ENCODE measurements at regions not wholly inside any gene's neighbourhood (a gene's known extent, or its start where the extent isn't known, plus 50 kb on each side); places are given as distances from the start of the nearest gene placed in this dataset.

DNA sequence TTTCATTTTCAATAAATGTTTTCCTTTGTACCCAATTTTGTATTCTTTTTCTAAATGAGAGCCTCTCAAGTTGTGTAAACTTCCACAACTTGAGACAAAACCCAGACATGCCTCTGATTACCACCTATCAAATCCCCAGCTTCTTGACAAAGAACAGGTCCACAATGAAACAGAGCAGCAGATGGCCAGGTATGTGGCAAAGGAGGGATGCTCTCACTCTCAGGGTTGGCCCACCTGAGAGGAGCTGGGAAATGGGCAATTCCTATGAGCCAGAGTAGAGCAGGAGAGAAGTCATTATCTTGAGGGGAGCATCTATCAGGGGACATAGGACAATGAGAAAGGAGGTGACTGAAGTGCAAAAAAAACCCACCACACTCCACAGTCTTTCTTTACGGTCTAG is 273.5 kb upstream of the FAM241A start:
- Histone ChIP-seq H3K36me3 (ENCODE audit: control insufficient read depth, insufficient read depth, low read length) (no peaks in the 10 kb centered on the region), H3K27me3 (ENCODE audit: control insufficient read depth, insufficient read depth, low read length) (peaks cover 2% of the 10 kb centered on the region; the same call in 1 of the 2 replicates), H3K4me3 (ENCODE audit: low read depth, low read length) (no peak overlapping the region)
- ChIA-PET CTCF (no interaction called here), POLR2A (no interaction called here)
- TF ChIP-seq, protein P1, sequence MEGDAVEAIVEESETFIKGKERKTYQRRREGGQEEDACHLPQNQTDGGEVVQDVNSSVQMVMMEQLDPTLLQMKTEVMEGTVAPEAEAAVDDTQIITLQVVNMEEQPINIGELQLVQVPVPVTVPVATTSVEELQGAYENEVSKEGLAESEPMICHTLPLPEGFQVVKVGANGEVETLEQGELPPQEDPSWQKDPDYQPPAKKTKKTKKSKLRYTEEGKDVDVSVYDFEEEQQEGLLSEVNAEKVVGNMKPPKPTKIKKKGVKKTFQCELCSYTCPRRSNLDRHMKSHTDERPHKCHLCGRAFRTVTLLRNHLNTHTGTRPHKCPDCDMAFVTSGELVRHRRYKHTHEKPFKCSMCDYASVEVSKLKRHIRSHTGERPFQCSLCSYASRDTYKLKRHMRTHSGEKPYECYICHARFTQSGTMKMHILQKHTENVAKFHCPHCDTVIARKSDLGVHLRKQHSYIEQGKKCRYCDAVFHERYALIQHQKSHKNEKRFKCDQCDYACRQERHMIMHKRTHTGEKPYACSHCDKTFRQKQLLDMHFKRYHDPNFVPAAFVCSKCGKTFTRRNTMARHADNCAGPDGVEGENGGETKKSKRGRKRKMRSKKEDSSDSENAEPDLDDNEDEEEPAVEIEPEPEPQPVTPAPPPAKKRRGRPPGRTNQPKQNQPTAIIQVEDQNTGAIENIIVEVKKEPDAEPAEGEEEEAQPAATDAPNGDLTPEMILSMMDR (IDR thresholded peaks at IDR 0.05; ENCODE audit: insufficient read depth, low read depth, low read length) = no peak
- DNase-seq (ENCODE audit: low read depth) = no peak

DNA sequence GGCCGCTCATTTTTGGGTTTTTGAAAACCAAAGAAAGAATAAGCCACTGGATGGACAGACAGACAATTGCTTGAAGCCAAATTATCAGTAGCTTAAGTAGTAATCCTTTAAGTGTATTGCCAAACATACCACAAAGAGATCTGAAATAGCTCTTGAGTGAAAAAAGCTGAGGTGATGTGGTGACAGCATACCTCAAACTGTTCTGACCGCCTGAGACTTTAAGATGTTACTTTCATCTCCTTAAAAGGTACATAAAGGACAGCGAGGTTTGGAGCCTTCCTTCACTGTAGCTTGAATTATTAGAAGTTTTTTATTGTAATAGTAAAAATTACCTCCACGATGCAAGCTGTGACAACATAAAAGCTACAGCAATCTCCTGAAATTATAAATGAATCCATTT is 271.5 kb upstream of the FAM241A start:
- POLR2A ChIA-PET = no interaction called here
- TF ChIP-seq, protein P1 (IDR thresholded peaks at IDR 0.05; ENCODE audit: insufficient read depth, low read depth, low read length) = no peak
- no peak overlapping the region for H3K4me3 ChIP-seq (ENCODE audit: low read depth, low read length)
- peaks cover 2% of the 10 kb centered on the region; the same call in 1 of the 2 replicates for H3K27me3 ChIP-seq (ENCODE audit: control insufficient read depth, insufficient read depth, low read length)
- CTCF ChIA-PET = interaction anchor here (0.6 to 0.8 kb wide), 4 partner anchors 9 to 26 kb away, joined by 3 read pairs; no protein-coding TSS in a partner anchor
- H3K36me3 ChIP-seq (ENCODE audit: control insufficient read depth, insufficient read depth, low read length) = no peaks in the 10 kb centered on the region
- no peak for DNase-seq (ENCODE audit: low read depth)

DNA sequence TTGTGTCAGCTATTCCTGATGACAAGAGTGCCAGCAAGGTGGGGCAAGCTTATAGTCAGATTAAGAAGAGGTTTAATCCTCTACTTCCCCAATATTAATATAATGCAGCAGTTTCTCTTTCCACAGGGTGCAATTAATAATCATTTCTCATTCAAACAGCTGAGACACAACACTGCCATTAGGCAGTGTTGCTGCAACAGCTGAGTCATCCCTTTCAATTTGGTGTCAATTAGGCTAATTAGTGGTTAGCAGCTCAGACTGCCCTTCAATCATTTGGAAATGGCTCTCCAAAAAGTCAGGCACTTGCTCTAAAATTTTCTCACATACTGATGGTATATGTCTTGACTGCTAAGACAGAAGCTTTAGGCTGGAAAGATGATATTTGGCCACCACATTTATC is 265.7 kb upstream of the FAM241A start:
- TF ChIP-seq, protein P1 (IDR thresholded peaks at IDR 0.05; ENCODE audit: insufficient read depth, low read depth, low read length) = no peak
- Histone ChIP-seq H3K27me3 (ENCODE audit: control insufficient read depth, insufficient read depth, low read length) (no peaks in the 10 kb centered on the region), H3K4me3 (ENCODE audit: low read depth, low read length) (no peak overlapping the region), H3K36me3 (ENCODE audit: control insufficient read depth, insufficient read depth, low read length) (no peaks in the 10 kb centered on the region)
- POLR2A ChIA-PET = no interaction called here
- CTCF ChIA-PET = interaction anchor here (1.1 kb wide), 1 partner anchor 25 kb away, joined by 3 read pairs; no protein-coding TSS in a partner anchor
- DNase-seq (ENCODE audit: low read depth) = no peak

DNA sequence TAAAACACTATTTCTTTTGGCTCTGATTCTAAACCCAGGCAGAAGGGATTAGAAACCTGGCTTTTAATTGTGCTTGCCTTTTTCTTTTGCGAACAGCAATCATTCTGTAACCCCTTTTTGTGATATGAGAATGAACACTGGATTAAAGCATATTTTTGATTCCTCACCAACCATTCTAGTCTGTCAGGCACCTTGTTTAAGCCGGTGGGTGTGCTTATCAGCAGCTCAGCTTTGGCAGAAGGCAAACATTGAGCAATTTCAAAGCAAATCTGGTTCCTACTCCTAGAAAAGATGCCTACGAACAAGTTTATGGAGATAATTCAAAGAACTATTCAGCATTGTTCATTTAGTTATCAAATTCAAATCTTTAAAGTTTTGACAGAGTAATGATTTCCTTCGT is 265.1 kb upstream of the FAM241A start:
- DNase-seq (ENCODE audit: low read depth) = no peak
- Histone ChIP-seq H3K4me3 (ENCODE audit: low read depth, low read length) (no peak overlapping the region), H3K36me3 (ENCODE audit: control insufficient read depth, insufficient read depth, low read length) (no peaks in the 10 kb centered on the region), H3K27me3 (ENCODE audit: control insufficient read depth, insufficient read depth, low read length) (no peaks in the 10 kb centered on the region)
- CTCF ChIA-PET = no interaction called here
- TF ChIP-seq, protein P1 (IDR thresholded peaks at IDR 0.05; ENCODE audit: insufficient read depth, low read depth, low read length) = no peak
- POLR2A ChIA-PET = no interaction called here

DNA sequence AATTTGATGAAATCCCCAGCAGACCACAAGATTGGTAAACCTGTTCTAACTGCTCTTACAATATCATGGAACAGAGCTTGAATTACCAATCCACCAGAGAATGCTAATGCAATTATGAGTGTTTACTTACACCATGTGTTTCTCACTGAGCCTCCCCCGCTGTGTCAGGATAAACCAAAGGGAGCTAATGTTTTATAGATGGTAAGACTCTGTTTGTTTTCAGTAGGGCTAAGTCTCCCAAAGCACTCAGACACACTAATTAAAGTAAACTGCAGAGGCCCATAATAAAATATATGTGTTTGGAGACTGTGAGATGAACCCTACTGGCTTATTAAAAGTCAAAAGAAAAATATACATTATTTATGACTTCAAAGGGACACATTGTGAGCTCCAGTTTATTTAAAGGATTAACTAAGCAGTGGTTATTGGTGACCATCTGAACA is 261.7 kb upstream of the FAM241A start:
- Histone ChIP-seq H3K27me3 (ENCODE audit: control insufficient read depth, insufficient read depth, low read length) (no peaks in the 10 kb centered on the region), H3K36me3 (ENCODE audit: control insufficient read depth, insufficient read depth, low read length) (no peaks in the 10 kb centered on the region), H3K4me3 (ENCODE audit: low read depth, low read length) (no peak overlapping the region)
- ChIA-PET CTCF (interaction anchor here (1.1 kb wide), 1 partner anchor 25 kb away, joined by 3 read pairs; no protein-coding TSS in a partner anchor), POLR2A (no interaction called here)
- no peak for DNase-seq (ENCODE audit: low read depth)
- TF ChIP-seq, protein P1 (IDR thresholded peaks at IDR 0.05; ENCODE audit: insufficient read depth, low read depth, low read length) = no peak
